HEK293T (cell line): ENCODE measurements at regions not wholly inside any gene's neighbourhood (a gene's known extent, or its start where the extent isn't known, plus 50 kb on each side); places are given as distances from the start of the nearest gene placed in this dataset.

Experiments
- ARNT ChIP-seq: fragments of 450-650 bp; IDR thresholded peaks from 2 replicates; pipeline ENCODE4 v1.6.1; 2017; ENCODE audit warnings: mild to moderate bottlenecking
- BHLHE40 ChIP-seq: fragments of 450-650 bp; IDR thresholded peaks from 2 replicates; pipeline ENCODE4 v1.6.1; 2016; ENCODE audit warnings: mild to moderate bottlenecking, moderate library complexity, borderline replicate concordance
- FOXA1 ChIP-seq: fragments of 450-650 bp; IDR thresholded peaks from 2 replicates; pipeline ENCODE4 v1.6.1; 2016; ENCODE audit warnings: mild to moderate bottlenecking
- FOXK2 ChIP-seq: fragments of 450-650 bp; IDR thresholded peaks from 2 replicates; pipeline ENCODE4 v1.6.1; 2016; ENCODE audit warnings: mild to moderate bottlenecking
- HDGF ChIP-seq: fragments of 450-650 bp; IDR thresholded peaks from 2 replicates; pipeline ENCODE4 v1.6.1; 2017; ENCODE audit warnings: antibody characterized with exemption, borderline replicate concordance
- SP1 ChIP-seq: fragments of 450-650 bp; IDR thresholded peaks from 2 replicates; pipeline ENCODE4 v1.6.1; 2017
- SUZ12 ChIP-seq: fragments of 450-650 bp; IDR thresholded peaks from 2 replicates; pipeline ENCODE4 v1.6.1; 2016; ENCODE audit warnings: mild to moderate bottlenecking
- TARDBP ChIP-seq: fragments of 450-650 bp; IDR thresholded peaks from 2 replicates; pipeline ENCODE4 v1.6.1; 2016

DNA sequence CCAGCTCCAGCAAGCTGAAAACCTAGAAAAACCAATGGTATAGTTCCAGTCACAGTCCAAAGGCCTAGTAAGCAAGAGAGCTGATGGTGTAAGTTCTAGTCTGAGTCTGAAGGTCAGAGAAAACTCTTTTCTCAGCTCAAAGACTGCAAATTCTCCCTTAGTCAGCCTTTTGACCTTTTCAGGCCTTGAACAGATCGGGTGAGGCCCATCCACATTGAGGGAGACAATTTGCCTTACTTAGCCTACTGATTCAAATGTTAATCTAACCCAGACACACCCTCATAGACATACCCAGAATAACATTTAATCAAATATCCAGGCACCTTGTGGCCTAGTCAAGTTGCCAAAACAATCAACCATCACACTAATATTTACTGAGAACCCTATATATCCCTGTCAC, 110.8 kb upstream of the KCNJ3 start:
- no peak for TF ChIP-seq FOXA1
- TF ChIP-seq HDGF: no peak
- TF ChIP-seq FOXK2: no peak
- TF ChIP-seq SUZ12: no peak
- TF ChIP-seq ARNT: no peak
- TF ChIP-seq BHLHE40: no peak
- no peak for TF ChIP-seq SP1
- no peak for TF ChIP-seq TARDBP
